BJ (cell line): ENCODE measurements at regions not wholly inside any gene's neighbourhood (a gene's known extent, or its start where the extent isn't known, plus 50 kb on each side); places are given as distances from the start of the nearest gene placed in this dataset.

Source experiments
- CTCF ChIA-PET: fragments of 350-600 bp; formaldehyde crosslinking; extraction: SDS; loops from one replicate; lab custom pipeline; 2021; ENCODE audit warnings: antibody characterized with exemption, inconsistent platforms; lab: Yijun Ruan, JAX
- POLR2A ChIA-PET: fragments of 300-600 bp; sonication (Branson Sonifier 250); formaldehyde crosslinking; extraction: SDS; loops from one replicate; lab custom pipeline; 2021; ENCODE audit warnings: antibody characterized with exemption; lab: Charles Lee
- DNase-seq: peaks from one replicate; pipeline ENCODE4 v3.0.0-alpha.2; 2011; ENCODE audit warnings: low read depth
- H3K27me3 ChIP-seq: 2 replicates; pipeline ENCODE4 v1.6.0; 2011; ENCODE audit warnings: low read length; ENCODE audit not compliant: control insufficient read depth, insufficient read depth
- H3K36me3 ChIP-seq: 2 replicates; pipeline ENCODE4 v1.5.1; 2011; ENCODE audit warnings: low read length; ENCODE audit not compliant: control insufficient read depth, insufficient read depth
- H3K4me3 ChIP-seq: 2 replicates; pipeline ENCODE4 v1.5.1; 2011; ENCODE audit warnings: low read depth, mild to moderate bottlenecking, control low read depth, low read length
- CTCF ChIP-seq: IDR thresholded peaks from 2 replicates; pipeline ENCODE4 v1.5.1; 2011; ENCODE audit warnings: low read depth, mild to moderate bottlenecking, control low read depth, inconsistent platforms, low read length, moderate library complexity; ENCODE audit not compliant: insufficient read depth

DNA sequence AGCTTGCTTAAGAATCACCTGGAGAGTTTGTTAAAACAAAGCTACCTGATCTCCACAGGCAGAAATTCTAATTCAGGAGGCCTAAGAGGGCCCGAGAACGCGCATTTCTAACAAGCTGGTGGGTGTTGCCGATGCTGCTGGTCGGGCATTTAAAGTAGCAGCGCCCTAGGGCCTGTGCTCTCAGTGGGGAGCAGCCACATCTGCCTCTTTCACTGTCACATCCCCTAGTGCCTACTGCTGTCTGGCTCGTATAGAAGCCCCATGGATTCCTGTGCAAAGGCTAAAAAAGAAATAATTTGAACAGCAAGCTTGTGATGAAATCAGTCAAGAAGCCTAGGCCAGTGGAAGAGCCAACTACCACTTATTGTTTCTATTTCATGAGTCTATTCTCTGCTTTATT lies 126.7 kb upstream of the SMIM21 start:
- no peak for DNase-seq
- CTCF ChIA-PET = interaction anchor here (0.5 kb wide), 1 partner anchor 25 kb away, joined by 3 read pairs; no protein-coding TSS in a partner anchor
- Histone ChIP-seq H3K36me3 (no peaks in the 10 kb centered on the region), H3K4me3 (no peak overlapping the region), H3K27me3 (peaks cover 1% of the 10 kb centered on the region)
- TF ChIP-seq CTCF = no peak
- POLR2A ChIA-PET = no interaction called here

GRCh38 chr18:75553021-75553420 lies 125.5 kb upstream of the SMIM21 start:
- POLR2A ChIA-PET = no interaction called here
- H3K4me3 ChIP-seq = no peak overlapping the region
- TF ChIP-seq CTCF = no peak
- no peak for DNase-seq
- H3K36me3 ChIP-seq = no peaks in the 10 kb centered on the region
- CTCF ChIA-PET = no interaction called here
- peaks cover 1% of the 10 kb centered on the region for H3K27me3 ChIP-seq

- Histone ChIP-seq H3K4me3 (no peak overlapping the region), H3K27me3 (peaks cover 1% of the 10 kb centered on the region), H3K36me3 (no peaks in the 10 kb centered on the region)
- ChIA-PET POLR2A (no interaction called here), CTCF (no interaction called here)
- no peak for TF ChIP-seq CTCF
- no peak for DNase-seq
Measured at GRCh38 chr18:75551071-75551470, 123.6 kb upstream of the SMIM21 start.

GRCh38 chr18:75548353-75548905 lies 120.9 kb upstream of the SMIM21 start:
- no peak for DNase-seq
- H3K36me3 ChIP-seq = no peaks in the 10 kb centered on the region
- ChIA-PET CTCF (interaction anchor here (1.4 kb wide), 1 partner anchor 9 kb away, joined by 4 read pairs; no protein-coding TSS in a partner anchor), POLR2A (interaction anchor here (0.6 kb wide), 1 partner anchor 338 kb away, joined by 5 read pairs; no protein-coding TSS in a partner anchor)
- H3K27me3 ChIP-seq = peaks cover 1% of the 10 kb centered on the region
- no peak for TF ChIP-seq CTCF
- H3K4me3 ChIP-seq = no peak overlapping the region

DNA sequence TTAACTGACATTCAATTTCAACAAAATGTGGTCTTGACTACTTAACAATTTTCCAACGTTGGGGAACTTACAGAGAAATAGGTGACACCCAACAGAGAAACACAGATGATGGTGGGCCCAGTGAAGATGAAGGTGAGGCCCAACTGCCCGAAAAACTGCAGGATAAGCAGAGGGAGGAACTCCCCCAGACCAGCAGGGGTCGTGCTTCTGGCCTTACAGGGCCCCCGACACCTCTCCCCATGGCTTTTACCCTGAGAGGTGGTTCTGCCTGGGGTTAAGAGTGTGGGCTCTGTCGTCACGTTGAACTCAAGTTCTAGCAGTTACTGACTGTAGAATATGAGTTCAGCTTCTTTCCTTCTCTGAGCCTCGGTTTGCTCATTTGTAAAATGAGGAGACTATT lies 119.5 kb upstream of the SMIM21 start:
- no peak for DNase-seq
- ChIA-PET CTCF (interaction anchor here (0.7 to 0.8 kb wide), 2 partner anchors 21 to 60 kb away, joined by 3 read pairs; no protein-coding TSS in a partner anchor), POLR2A (interaction anchor here (0.6 kb wide), 1 partner anchor 584 kb away, joined by 5 read pairs; no protein-coding TSS in a partner anchor)
- no peak for TF ChIP-seq CTCF
- Histone ChIP-seq H3K36me3 (no peaks in the 10 kb centered on the region), H3K27me3 (no peaks in the 10 kb centered on the region; the same call in 1 of the 2 replicates), H3K4me3 (no peak overlapping the region)
